Panc1 (cell line): ENCODE measurements at regions not wholly inside any gene's neighbourhood (a gene's known extent, or its start where the extent isn't known, plus 50 kb on each side); places are given as distances from the start of the nearest gene placed in this dataset.
"Not testable (repeated sequence)": the region's sequence is repeated elsewhere in the genome, so short reads cannot be mapped to it uniquely, and the experiment has no call there.

ENCODE experiments used
- ATAC-seq: fragments of 200-7000 bp; cut with Tn5 transposase; 2 replicates; pipeline ENCODE4 v1.9.1; 2020; ENCODE audit warnings: mild to moderate bottlenecking, moderate library complexity
- BruUV-seq: library from RNA; stranded (reverse); fragments of 400-500 nt; replicated peaks from 2 replicates; lab custom pipeline; 2021; lab: Mats Ljungman, UMichigan
- CTCF ChIA-PET: fragments of 300-600 bp; sonication (Branson Sonifier 250); formaldehyde crosslinking; loops from one replicate; lab custom pipeline; 2022; ENCODE audit warnings: antibody characterized with exemption; lab: Charles Lee
- POLR2A ChIA-PET: fragments of 300-600 bp; sonication (Branson Sonifier 250); formaldehyde crosslinking; loops from one replicate; lab custom pipeline; 2022; ENCODE audit warnings: antibody characterized with exemption; lab: Charles Lee
- DNase-seq: peaks from one replicate; pipeline ENCODE4 v3.0.0-alpha.2; 2010; ENCODE audit warnings: low read depth, low spot score
- H3K27ac ChIP-seq: 2 replicates; pipeline ENCODE4 v1.5.1; 2011; ENCODE audit warnings: mild to moderate bottlenecking, low read length, inconsistent platforms
- H3K27me3 ChIP-seq: fragments of 200-500 bp; sonication (Bioruptor generic); 2 replicates; pipeline ENCODE4 v1.6.0; 2014; ENCODE audit warnings: low read length, inconsistent platforms; ENCODE audit not compliant: control insufficient read depth, insufficient read depth
- H3K36me3 ChIP-seq: fragments of 200-500 bp; sonication (Bioruptor generic); 2 replicates; pipeline ENCODE4 v1.5.1; 2014; ENCODE audit warnings: inconsistent platforms, mild to moderate bottlenecking, low read length, moderate library complexity; ENCODE audit not compliant: control insufficient read depth, insufficient read depth
- H3K4me1 ChIP-seq: 2 replicates; pipeline ENCODE4 v1.5.1; 2011; ENCODE audit warnings: inconsistent platforms, mild to moderate bottlenecking, low read length, moderate library complexity; ENCODE audit not compliant: control insufficient read depth, insufficient read depth
- H3K4me3 ChIP-seq, 2 experiments: 2 replicates each; pipeline ENCODE4 v1.5.1; 2011 to 2012; ENCODE audit warnings: low read depth in 2 of 2, low read length in 2 of 2, mild to moderate bottlenecking in 2 of 2, inconsistent platforms in 1 of 2, moderate library complexity in 1 of 2
- H3K9me3 ChIP-seq: fragments of 200-500 bp; sonication (Bioruptor generic); 2 replicates; pipeline ENCODE4 v1.5.1; 2014; ENCODE audit warnings: low read depth, mild to moderate bottlenecking, inconsistent platforms, low read length, moderate library complexity; ENCODE audit not compliant: control insufficient read depth, insufficient read depth
- POLR2AphosphoS5 ChIP-seq: IDR thresholded peaks from 2 replicates; pipeline ENCODE4 v1.6.1; 2012; ENCODE audit warnings: mild to moderate bottlenecking, low read depth, low read length, moderate library complexity
- REST ChIP-seq, 2 experiments: IDR thresholded peaks; 2 replicates each; pipeline ENCODE4 v1.6.1; 2011 to 2012; ENCODE audit warnings: low read depth in 2 of 2, control low read depth in 1 of 2, low read length in 1 of 2, mild to moderate bottlenecking in 1 of 2, moderate library complexity in 1 of 2; ENCODE audit not compliant: insufficient read depth in 1 of 2
- SIN3A ChIP-seq: IDR thresholded peaks from 2 replicates; pipeline ENCODE4 v1.6.1; 2012; ENCODE audit warnings: low read depth, mild to moderate bottlenecking, low read length, moderate library complexity, borderline replicate concordance; ENCODE audit not compliant: insufficient read depth
- TCF7L2 ChIP-seq: IDR thresholded peaks from 2 replicates; pipeline ENCODE4 v1.6.1; 2011; ENCODE audit warnings: mild to moderate bottlenecking, low read depth, low read length, inconsistent platforms
- in situ Hi-C: cut with HindIII; loops from 2 replicates; pipeline ENCODE4 v1.10.0; 2016; ENCODE audit warnings: low sequenced_read_pairs, low pct_unique_long_range_greater_than_20kb
- intact Hi-C: fragments of 100-400 bp; cut with micrococcal nuclease; formaldehyde crosslinking; loops from one replicate; pipeline ENCODE4 v1.10.0; 2022; ENCODE audit not compliant: unreplicated experiment
- TF ChIP-seq, protein P1 (sequence below): fragments of 450-650 bp; IDR thresholded peaks from 2 replicates; pipeline ENCODE4 v1.5.1; 2017; ENCODE audit warnings: mild to moderate bottlenecking

- intact Hi-C loops, POLR2A ChIA-PET, ATAC-seq, in situ Hi-C loops, H3K4me3 ChIP-seq, H3K27me3 ChIP-seq, H3K4me1 ChIP-seq, H3K9me3 ChIP-seq, H3K36me3 ChIP-seq, H3K27ac ChIP-seq, BruUV-seq, DNase-seq: not testable (repeated sequence)
- CTCF ChIA-PET = interaction anchor here (0.6 kb wide), 1 partner anchor 461 kb away, joined by 3 read pairs; no protein-coding TSS in a partner anchor
Observed at GRCh38 chr14:71771996-71772395, 160.2 kb upstream of the RGS6 start.

DNA sequence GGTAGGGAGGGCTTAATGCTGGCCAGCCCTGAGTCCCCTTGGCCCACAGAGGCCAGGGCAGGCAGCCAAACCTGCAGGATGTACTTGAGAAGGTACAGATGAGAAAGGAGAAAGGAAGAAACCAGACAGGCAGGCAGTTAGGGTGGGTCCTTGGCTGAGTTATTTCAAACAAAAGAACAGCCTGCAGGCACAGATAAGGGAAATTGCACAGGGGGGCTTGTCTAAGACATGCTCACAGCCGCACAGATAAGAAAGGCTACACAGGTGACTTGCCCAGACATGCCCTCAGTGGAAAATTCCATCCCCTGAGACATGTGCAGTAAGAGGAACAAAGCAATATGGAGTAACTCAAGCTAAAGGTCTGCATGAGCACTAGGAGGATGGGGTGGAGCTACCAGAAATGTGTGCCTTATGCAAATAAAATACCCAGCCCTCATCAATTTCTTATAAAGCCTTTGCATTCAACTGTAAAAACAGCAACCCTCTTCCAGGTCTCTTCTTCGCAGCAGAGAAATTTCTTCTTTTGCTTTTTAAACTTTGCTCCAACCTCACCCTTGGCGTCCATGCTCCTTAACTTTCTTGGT lies 158.2 kb upstream of the RGS6 start:
- ChIA-PET POLR2A (no interaction called here), CTCF (no interaction called here)
- in situ Hi-C loops = no loop called here
- DNase-seq = no peak
- intact Hi-C loops = no loop called here
- Histone ChIP-seq H3K4me3 (no peak overlapping the region), H3K9me3 (no peaks in the 10 kb centered on the region), H3K27me3 (no peaks in the 10 kb centered on the region), H3K4me1 (no peaks in the 10 kb centered on the region), H3K36me3 (no peaks in the 10 kb centered on the region), H3K27ac (no peak overlapping the region)
- BruUV-seq = no TSS peak
- TF ChIP-seq POLR2AphosphoS5 (no peak), TCF7L2 (no peak), REST (IDR thresholded peaks at IDR 0.05; ENCODE audit: insufficient read depth in 1 of 2, low read depth in 2 of 2, low read length in 1 of 2) (no peak), SIN3A (no peak)
- TF ChIP-seq, protein P1, sequence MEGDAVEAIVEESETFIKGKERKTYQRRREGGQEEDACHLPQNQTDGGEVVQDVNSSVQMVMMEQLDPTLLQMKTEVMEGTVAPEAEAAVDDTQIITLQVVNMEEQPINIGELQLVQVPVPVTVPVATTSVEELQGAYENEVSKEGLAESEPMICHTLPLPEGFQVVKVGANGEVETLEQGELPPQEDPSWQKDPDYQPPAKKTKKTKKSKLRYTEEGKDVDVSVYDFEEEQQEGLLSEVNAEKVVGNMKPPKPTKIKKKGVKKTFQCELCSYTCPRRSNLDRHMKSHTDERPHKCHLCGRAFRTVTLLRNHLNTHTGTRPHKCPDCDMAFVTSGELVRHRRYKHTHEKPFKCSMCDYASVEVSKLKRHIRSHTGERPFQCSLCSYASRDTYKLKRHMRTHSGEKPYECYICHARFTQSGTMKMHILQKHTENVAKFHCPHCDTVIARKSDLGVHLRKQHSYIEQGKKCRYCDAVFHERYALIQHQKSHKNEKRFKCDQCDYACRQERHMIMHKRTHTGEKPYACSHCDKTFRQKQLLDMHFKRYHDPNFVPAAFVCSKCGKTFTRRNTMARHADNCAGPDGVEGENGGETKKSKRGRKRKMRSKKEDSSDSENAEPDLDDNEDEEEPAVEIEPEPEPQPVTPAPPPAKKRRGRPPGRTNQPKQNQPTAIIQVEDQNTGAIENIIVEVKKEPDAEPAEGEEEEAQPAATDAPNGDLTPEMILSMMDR = no peak
- no peak for ATAC-seq

- BruUV-seq = no TSS peak
- H3K36me3 ChIP-seq = no peaks in the 10 kb centered on the region
- DNase-seq = no peak
- no peak for ATAC-seq
- no peaks in the 10 kb centered on the region for H3K9me3 ChIP-seq
- in situ Hi-C loops = no loop called here
- no peak overlapping the region for H3K27ac ChIP-seq
- TF ChIP-seq POLR2AphosphoS5 = no peak
- TF ChIP-seq SIN3A = no peak
- TF ChIP-seq REST (IDR thresholded peaks at IDR 0.05; ENCODE audit: insufficient read depth in 1 of 2, low read depth in 2 of 2, low read length in 1 of 2) = no peak
- no peak for TF ChIP-seq TCF7L2
- TF ChIP-seq, protein P1 = no peak
- intact Hi-C loops = no loop called here
- no peaks in the 10 kb centered on the region for H3K4me1 ChIP-seq
- ChIA-PET CTCF (no interaction called here), POLR2A (interaction anchor here (0.6 kb wide), 1 partner anchor 662 kb away, joined by 12 read pairs; no protein-coding TSS in a partner anchor)
- no peak overlapping the region for H3K4me3 ChIP-seq
- 0 out of 2 replicates have a peak, but pooled peaks cover 2% of the 10 kb centered on the region for H3K27me3 ChIP-seq
Observed at GRCh38 chr14:71776471-71777360, 155.5 kb upstream of the RGS6 start.
